SJSA1 (cell line): ENCODE measurements at regions not wholly inside any gene's neighbourhood (a gene's known extent, or its start where the extent isn't known, plus 50 kb on each side); places are given as distances from the start of the nearest gene placed in this dataset.
"Not testable (repeated sequence)": the region's sequence is repeated elsewhere in the genome, so short reads cannot be mapped to it uniquely, and the experiment has no call there.

Experiments
- DNase-seq, 2 experiments: peaks; one replicate each; pipeline ENCODE4 v3.0.0-alpha.2; 2015 to 2020; ENCODE audit warnings: low spot score in 2 of 2, low read depth in 1 of 2
- H3K27ac ChIP-seq: fragments of 250-450 bp; sonication (Bioruptor Pico); 2 replicates; pipeline ENCODE4 v1.5.1; 2020; ENCODE audit warnings: mild to moderate bottlenecking, moderate library complexity
- H3K27me3 ChIP-seq: fragments of 250-450 bp; sonication (Bioruptor Pico); replicated peaks from 2 replicates; pipeline ENCODE4 v1.5.1; 2020; ENCODE audit warnings: mild to moderate bottlenecking, moderate library complexity
- H3K36me3 ChIP-seq: fragments of 250-450 bp; sonication (Bioruptor Pico); 2 replicates; pipeline ENCODE4 v1.5.1; 2020; ENCODE audit warnings: mild to moderate bottlenecking
- H3K4me1 ChIP-seq: fragments of 250-450 bp; sonication (Bioruptor Pico); replicated peaks from 2 replicates; pipeline ENCODE4 v1.6.1; 2021; ENCODE audit warnings: mild to moderate bottlenecking
- H3K4me3 ChIP-seq: fragments of 250-450 bp; sonication (Bioruptor Pico); 2 replicates; pipeline ENCODE4 v1.5.1; 2020; ENCODE audit warnings: mild to moderate bottlenecking
- H3K9me3 ChIP-seq: fragments of 250-450 bp; sonication (Bioruptor Pico); replicated peaks from 2 replicates; pipeline ENCODE4 v1.5.1; 2020; ENCODE audit warnings: mild to moderate bottlenecking

GRCh38 chr18:34942276-34942675 is 98.9 kb upstream of the MAPRE2 start:
- no peaks in the 10 kb centered on the region for H3K9me3 ChIP-seq
- no peak overlapping the region for H3K4me3 ChIP-seq
- H3K27me3 ChIP-seq, result no peaks in the 10 kb centered on the region
- no peaks in the 10 kb centered on the region for H3K36me3 ChIP-seq
- H3K27ac ChIP-seq, result no peak overlapping the region
- peaks cover 1% of the 10 kb centered on the region for H3K4me1 ChIP-seq
- DNase-seq, result no peak

DNA sequence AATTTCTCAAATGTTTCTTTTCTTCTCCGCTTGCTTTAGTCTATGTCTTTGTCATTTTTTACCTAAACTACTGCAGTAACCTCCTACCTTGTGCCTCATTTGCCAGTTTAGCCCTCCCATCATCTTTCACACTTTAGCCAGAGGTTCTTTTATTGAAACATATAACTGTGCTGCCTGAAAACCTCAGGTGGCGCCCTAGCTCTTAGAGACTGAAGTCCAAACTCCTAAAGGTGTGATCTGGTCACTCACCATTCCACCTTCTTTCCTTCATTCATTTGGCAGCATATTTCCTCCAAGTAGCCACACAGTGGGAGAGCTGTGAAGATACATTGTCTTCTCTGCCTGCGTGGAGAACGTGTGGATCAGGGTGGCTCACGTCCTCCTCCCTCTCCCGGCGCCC is 98.2 kb upstream of the MAPRE2 start:
- Histone ChIP-seq H3K4me1 (peaks cover 8% of the 10 kb centered on the region), H3K36me3 (no peaks in the 10 kb centered on the region), H3K27me3 (no peaks in the 10 kb centered on the region), H3K4me3 (no peak overlapping the region), H3K9me3 (no peaks in the 10 kb centered on the region), H3K27ac (no peak overlapping the region)
- no peak for DNase-seq

- no peak for DNase-seq
- H3K4me1 ChIP-seq, result peaks cover 10% of the 10 kb centered on the region
- no peaks in the 10 kb centered on the region for H3K27me3 ChIP-seq
These were observed 97.6 kb upstream of the MAPRE2 start for GRCh38 chr18:34943587-34943986.

DNA sequence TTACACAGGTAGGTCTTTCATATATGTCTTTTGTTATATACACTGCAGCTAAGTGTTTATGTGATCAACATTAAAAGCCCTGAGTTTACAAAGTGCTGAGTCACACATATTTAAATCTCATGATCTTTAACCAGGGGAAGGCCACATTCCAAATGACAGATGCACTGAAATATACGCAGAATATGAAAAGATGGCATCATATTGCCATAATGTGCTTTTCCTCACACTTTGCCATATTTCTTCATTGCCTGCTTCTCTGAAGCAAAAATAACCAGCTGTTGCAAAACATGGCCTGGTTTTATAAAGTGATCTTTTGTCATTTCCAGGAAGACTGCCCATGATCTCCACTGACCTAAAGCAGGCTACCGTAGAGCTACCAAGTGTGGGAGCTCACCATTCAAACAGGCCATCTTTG is 93.5 kb upstream of the MAPRE2 start:
- H3K9me3 ChIP-seq, result no peaks in the 10 kb centered on the region
- H3K4me1 ChIP-seq, result peaks cover 10% of the 10 kb centered on the region
- peak in 1 of 2 experiments; percentile 21 for DNase-seq
- H3K36me3 ChIP-seq, result no peaks in the 10 kb centered on the region
- no peak overlapping the region; the same call in 1 of the 2 replicates for H3K27ac ChIP-seq
- H3K27me3 ChIP-seq, result no peaks in the 10 kb centered on the region
- no peak overlapping the region for H3K4me3 ChIP-seq

More at GRCh38 chr18:34943587-34943986, 97.6 kb upstream of the MAPRE2 start:
- Histone ChIP-seq H3K27ac (no peak overlapping the region), H3K36me3 (no peaks in the 10 kb centered on the region), H3K4me3 (no peak overlapping the region), H3K9me3 (no peaks in the 10 kb centered on the region)

DNA sequence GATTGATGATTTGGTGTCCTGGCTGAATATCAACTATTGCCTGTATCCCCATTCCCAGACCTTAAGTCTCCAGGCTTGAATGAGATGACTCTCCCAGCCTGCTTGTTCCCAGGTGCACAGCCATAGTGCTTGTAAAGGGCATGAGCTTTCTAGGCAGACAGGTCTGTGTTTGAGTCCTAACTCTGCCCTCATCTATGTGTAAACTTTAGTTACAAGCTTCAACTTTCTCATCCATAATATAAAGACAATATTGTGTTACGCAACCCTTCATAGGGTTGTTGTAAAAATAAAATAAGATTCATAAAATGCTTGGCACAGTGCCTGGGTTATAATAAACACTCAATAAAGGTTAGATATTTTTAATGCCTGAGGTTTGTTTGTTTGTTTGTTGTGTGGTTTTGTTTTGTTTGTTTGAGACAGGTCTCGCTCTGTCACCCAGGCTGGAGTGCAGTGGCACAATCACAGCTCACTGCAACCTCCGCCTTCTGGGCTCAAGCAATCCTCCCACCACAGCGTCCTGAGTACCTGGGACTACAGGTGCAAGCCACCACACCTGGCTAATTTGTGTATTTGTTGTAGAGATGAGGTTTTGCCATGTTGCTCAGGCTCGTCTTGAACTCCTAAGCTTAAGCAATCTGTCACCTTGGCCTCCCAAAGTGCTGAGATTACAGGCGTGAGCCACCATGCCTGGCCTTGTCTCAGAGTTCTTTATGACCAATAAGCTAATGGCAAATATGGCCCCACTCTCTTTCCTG is 89.4 kb upstream of the MAPRE2 start:
- H3K9me3 ChIP-seq, result no peaks in the 10 kb centered on the region
- H3K4me1 ChIP-seq, result peaks cover 18% of the 10 kb centered on the region
- no peaks in the 10 kb centered on the region for H3K27me3 ChIP-seq

GRCh38 chr18:34953212-34953611 is 88.0 kb upstream of the MAPRE2 start:
- no peaks in the 10 kb centered on the region for H3K36me3 ChIP-seq
- no peak overlapping the region for H3K4me3 ChIP-seq
- H3K9me3 ChIP-seq, result no peaks in the 10 kb centered on the region
- peaks cover 22% of the 10 kb centered on the region for H3K4me1 ChIP-seq
- H3K27me3 ChIP-seq, result no peaks in the 10 kb centered on the region
- H3K27ac ChIP-seq, result no peak overlapping the region
- DNase-seq, result no peak

More for the DNA sequence above, 89.4 kb upstream of the MAPRE2 start:
- DNase-seq, result no peak
- H3K4me3 ChIP-seq, result no peak overlapping the region
- no peak overlapping the region for H3K27ac ChIP-seq
- H3K36me3 ChIP-seq, result no peaks in the 10 kb centered on the region

GRCh38 chr18:34955494-34955893 is 85.7 kb upstream of the MAPRE2 start:
- not testable (repeated sequence) for H3K4me3 ChIP-seq, H3K9me3 ChIP-seq, H3K36me3 ChIP-seq, H3K27ac ChIP-seq, DNase-seq, H3K27me3 ChIP-seq
- H3K4me1 ChIP-seq, result peaks cover 23% of the 10 kb centered on the region

- DNase-seq, result peak in 1 of 2 experiments; percentile 73
- H3K27ac ChIP-seq, result peak overlapping the region; percentile 38
- H3K9me3 ChIP-seq, result no peaks in the 10 kb centered on the region
- no peak overlapping the region for H3K4me3 ChIP-seq
- H3K27me3 ChIP-seq, result no peaks in the 10 kb centered on the region
- peaks cover 23% of the 10 kb centered on the region for H3K4me1 ChIP-seq
- H3K36me3 ChIP-seq, result no peaks in the 10 kb centered on the region
These were observed 84.5 kb upstream of the MAPRE2 start for GRCh38 chr18:34956663-34957062.

DNA sequence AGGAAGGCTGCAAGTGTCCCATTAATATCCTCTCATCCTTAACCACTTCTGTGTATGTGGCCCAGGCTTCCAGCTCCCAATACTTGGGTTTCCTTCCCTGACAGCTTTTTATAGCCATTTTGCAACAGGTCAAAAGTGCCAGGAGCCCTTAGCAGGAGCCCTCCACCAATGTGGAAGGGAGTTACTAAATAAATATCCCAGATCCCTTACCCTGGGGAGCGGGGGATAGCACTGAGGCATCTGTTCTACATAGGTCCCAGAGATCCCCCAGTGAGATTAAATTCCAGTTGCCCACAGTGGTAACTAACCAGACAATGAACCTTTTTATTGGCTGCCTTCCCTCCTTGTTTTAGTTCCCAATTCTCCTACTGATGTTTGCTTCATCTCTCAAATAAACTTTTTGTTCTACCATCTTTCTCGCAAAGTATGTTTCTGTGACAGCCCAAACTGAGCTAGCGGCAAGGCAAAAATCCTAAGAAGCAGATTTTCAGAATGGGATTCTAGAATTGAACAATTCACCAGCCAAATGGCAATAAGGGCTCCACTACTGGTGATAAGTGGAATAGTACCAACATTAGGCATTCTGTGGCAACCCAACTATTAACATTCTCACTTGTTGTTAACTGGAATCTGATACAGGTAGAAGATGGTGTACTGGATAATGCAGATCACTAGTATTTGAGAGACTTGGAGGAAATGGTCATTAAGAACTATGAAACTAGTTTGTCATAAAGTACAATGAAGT is 83.9 kb upstream of the MAPRE2 start:
- Histone ChIP-seq H3K27ac (peak overlapping the region; percentile 38), H3K9me3 (no peaks in the 10 kb centered on the region), H3K27me3 (no peaks in the 10 kb centered on the region), H3K4me1 (peaks cover 23% of the 10 kb centered on the region), H3K36me3 (no peaks in the 10 kb centered on the region), H3K4me3 (no peak overlapping the region)
- peak; percentile 47 to 66 for DNase-seq

DNA sequence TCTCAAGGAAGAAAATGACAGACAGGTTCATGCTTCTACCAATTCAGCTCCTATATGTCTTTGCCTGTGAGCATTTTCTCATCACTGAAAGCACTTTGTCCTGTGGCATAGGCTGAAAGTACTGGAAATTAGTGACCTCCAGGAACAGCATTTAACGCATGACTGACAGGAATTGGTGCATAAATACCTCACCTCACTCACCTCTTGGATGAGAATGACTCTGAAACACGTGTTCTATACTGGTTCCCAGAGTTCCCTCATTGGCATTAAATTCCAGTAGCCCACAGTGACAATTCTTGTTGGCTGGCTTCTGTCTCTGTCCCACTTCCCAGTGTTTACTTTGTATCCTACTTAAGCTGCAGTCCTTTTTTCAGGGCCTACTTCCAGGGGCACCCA is 83.4 kb upstream of the MAPRE2 start:
- no peak overlapping the region for H3K4me3 ChIP-seq
- H3K9me3 ChIP-seq, result no peaks in the 10 kb centered on the region
- no peak for DNase-seq
- no peaks in the 10 kb centered on the region for H3K27me3 ChIP-seq
- no peaks in the 10 kb centered on the region for H3K36me3 ChIP-seq
- H3K27ac ChIP-seq, result peak overlapping the region; percentile 38
- H3K4me1 ChIP-seq, result peaks cover 23% of the 10 kb centered on the region

- H3K9me3 ChIP-seq, result no peaks in the 10 kb centered on the region
These were observed 81.9 kb upstream of the MAPRE2 start for GRCh38 chr18:34959211-34959829.

GRCh38 chr18:34959989-34960388 is 81.2 kb upstream of the MAPRE2 start:
- peaks cover 23% of the 10 kb centered on the region for H3K4me1 ChIP-seq
- H3K27me3 ChIP-seq, result no peaks in the 10 kb centered on the region; the same call in 1 of the 2 replicates
- H3K4me3 ChIP-seq, result no peak overlapping the region
- no peaks in the 10 kb centered on the region for H3K36me3 ChIP-seq
- no peaks in the 10 kb centered on the region for H3K9me3 ChIP-seq
- H3K27ac ChIP-seq, result no peak overlapping the region
- DNase-seq, result no peak

More at GRCh38 chr18:34959211-34959829, 81.9 kb upstream of the MAPRE2 start:
- Histone ChIP-seq H3K4me1 (peaks cover 23% of the 10 kb centered on the region), H3K27me3 (no peaks in the 10 kb centered on the region), H3K27ac (no peak overlapping the region), H3K4me3 (no peak overlapping the region), H3K36me3 (no peaks in the 10 kb centered on the region)
- DNase-seq, result no peak

- Histone ChIP-seq H3K9me3 (no peaks in the 10 kb centered on the region), H3K36me3 (no peaks in the 10 kb centered on the region), H3K4me1 (no peaks in the 10 kb centered on the region), H3K27me3 (no peaks in the 10 kb centered on the region; the same call in 1 of the 2 replicates), H3K27ac (no peak overlapping the region), H3K4me3 (no peak overlapping the region)
- no peak for DNase-seq
These were observed 76.1 kb upstream of the MAPRE2 start for GRCh38 chr18:34965108-34965507.

- Histone ChIP-seq H3K36me3 (no peaks in the 10 kb centered on the region), H3K27ac (no peak overlapping the region), H3K4me1 (no peaks in the 10 kb centered on the region), H3K9me3 (no peaks in the 10 kb centered on the region), H3K4me3 (no peak overlapping the region), H3K27me3 (no peaks in the 10 kb centered on the region; the same call in 1 of the 2 replicates)
- DNase-seq, result no peak
These were observed 75.6 kb upstream of the MAPRE2 start for GRCh38 chr18:34965566-34965965.
